GM23338 (cell line): ENCODE measurements at regions not wholly inside any gene's neighbourhood (a gene's known extent, or its start where the extent isn't known, plus 50 kb on each side); places are given as distances from the start of the nearest gene placed in this dataset.

ENCODE experiments used
- CREB1 ChIP-seq: fragments of 250-450 bp; sonication (Bioruptor Pico); IDR thresholded peaks from 2 replicates; pipeline ENCODE4 v1.5.0; 2020; ENCODE audit warnings: low read depth, mild to moderate bottlenecking, moderate library complexity
- ETS1 ChIP-seq: IDR thresholded peaks from 2 replicates; pipeline ENCODE4 v1.6.1; 2016; ENCODE audit warnings: antibody characterized with exemption
- EZH2phosphoT487 ChIP-seq: fragments of 200-600 bp; sonication (generic); IDR thresholded peaks from one replicate; pipeline ENCODE4 v1.8.1; 2018; ENCODE audit warnings: antibody characterized with exemption; ENCODE audit not compliant: unreplicated experiment
- JUNB ChIP-seq: IDR thresholded peaks from one replicate; pipeline ENCODE4 v1.6.1; 2016; ENCODE audit warnings: antibody characterized with exemption; ENCODE audit not compliant: unreplicated experiment
- POLR2AphosphoS5 ChIP-seq: IDR thresholded peaks from 2 replicates; pipeline ENCODE4 v1.6.1; 2016; ENCODE audit warnings: antibody characterized with exemption, low read depth
- TF ChIP-seq, protein P1 (sequence below), 2 experiments: fragments of 200-600 bp in 1 of 2; sonication (generic) in 1 of 2; conservative IDR thresholded peaks; 2 replicates each; pipeline versions ENCODE4 v1.5.1 to v1.6.1; 2016 to 2017; ENCODE audit warnings: antibody characterized with exemption in 2 of 2, low read depth in 2 of 2, mild to moderate bottlenecking in 2 of 2, moderate library complexity in 1 of 2

GRCh38 chr6:87914637-87915395 is 132.8 kb upstream of the SPACA1 start:
- TF ChIP-seq, protein P1, sequence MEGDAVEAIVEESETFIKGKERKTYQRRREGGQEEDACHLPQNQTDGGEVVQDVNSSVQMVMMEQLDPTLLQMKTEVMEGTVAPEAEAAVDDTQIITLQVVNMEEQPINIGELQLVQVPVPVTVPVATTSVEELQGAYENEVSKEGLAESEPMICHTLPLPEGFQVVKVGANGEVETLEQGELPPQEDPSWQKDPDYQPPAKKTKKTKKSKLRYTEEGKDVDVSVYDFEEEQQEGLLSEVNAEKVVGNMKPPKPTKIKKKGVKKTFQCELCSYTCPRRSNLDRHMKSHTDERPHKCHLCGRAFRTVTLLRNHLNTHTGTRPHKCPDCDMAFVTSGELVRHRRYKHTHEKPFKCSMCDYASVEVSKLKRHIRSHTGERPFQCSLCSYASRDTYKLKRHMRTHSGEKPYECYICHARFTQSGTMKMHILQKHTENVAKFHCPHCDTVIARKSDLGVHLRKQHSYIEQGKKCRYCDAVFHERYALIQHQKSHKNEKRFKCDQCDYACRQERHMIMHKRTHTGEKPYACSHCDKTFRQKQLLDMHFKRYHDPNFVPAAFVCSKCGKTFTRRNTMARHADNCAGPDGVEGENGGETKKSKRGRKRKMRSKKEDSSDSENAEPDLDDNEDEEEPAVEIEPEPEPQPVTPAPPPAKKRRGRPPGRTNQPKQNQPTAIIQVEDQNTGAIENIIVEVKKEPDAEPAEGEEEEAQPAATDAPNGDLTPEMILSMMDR (conservative IDR thresholded peaks at IDR 0.05; ENCODE audit: low read depth in 2 of 2): no peak
- TF ChIP-seq CREB1 (CRISPR knock-in tag): no peak
- TF ChIP-seq JUNB: no peak
- no peak for TF ChIP-seq ETS1
- TF ChIP-seq POLR2AphosphoS5: no peak
- no peak for TF ChIP-seq EZH2phosphoT487
